Esophagus squamous epithelium (tissue), 4 donors: ENCODE measurements at regions not wholly inside any gene's neighbourhood (a gene's known extent, or its start where the extent isn't known, plus 50 kb on each side); places are given as distances from the start of the nearest gene placed in this dataset.

Source experiments
- CTCF ChIP-seq, 6 experiments: fragments of 450-650 bp in 4 of 6; fragments of 200-600 bp in 2 of 6; sonication (generic) in 2 of 6; IDR thresholded peaks; one replicate each; pipeline ENCODE4 v1.5.1; 2016 to 2019; ENCODE audit warnings: antibody characterized with exemption in 6 of 6, mild to moderate bottlenecking in 4 of 6, moderate library complexity in 4 of 6
- POLR2A ChIP-seq, 4 donors: fragments of 450-650 bp; IDR thresholded peaks; one replicate each; pipeline ENCODE4 v1.6.1; 2017; ENCODE audit warnings: antibody characterized with exemption in 4 of 4, mild to moderate bottlenecking in 4 of 4, moderate library complexity in 3 of 4

GRCh38 chr2:4094743-4095142 lies 391.4 kb downstream of the DCDC2C start:
- TF ChIP-seq CTCF (IDR thresholded peaks at IDR 0.05) = no peak
- TF ChIP-seq POLR2A (IDR thresholded peaks at IDR 0.05) = no peak
